K562 (cell line): ENCODE measurements at regions not wholly inside any gene's neighbourhood (a gene's known extent, or its start where the extent isn't known, plus 50 kb on each side); places are given as distances from the start of the nearest gene placed in this dataset.
A peak's percentile ranks its signal among the peaks of the same experiment; 100 is the strongest.

Experiments
- ATAC-seq: fragments of 200-7000 bp; cut with Tn5 transposase; 3 replicates; pipeline ENCODE4 v1.9.1; 2020; ENCODE audit warnings: moderate library complexity
- BruUV-seq: library from RNA; stranded (reverse); fragments of 400-500 nt; replicated peaks from 2 replicates; lab custom pipeline; 2021; lab: Mats Ljungman, UMichigan
- CTCF ChIA-PET: fragments of 300-600 bp; formaldehyde crosslinking; extraction: SDS; loops from one replicate; lab custom pipeline; 2021; ENCODE audit warnings: low intra/inter-chr PET ratio; lab: Yijun Ruan, JAX
- POLR2A ChIA-PET: fragments of 300-600, 350-650 bp; sonication (Branson Sonifier 250); formaldehyde crosslinking; extraction: SDS; loops from one replicate; lab custom pipeline; 2021; ENCODE audit warnings: antibody characterized with exemption, inconsistent platforms; lab: Yijun Ruan, JAX
- DNase-seq, 4 experiments: peaks; one replicate each; pipeline versions ENCODE4 v3.0.0 to v3.0.0-alpha.2; 2011 to 2018; ENCODE audit warnings: low spot score in 3 of 4, mixed read lengths in 3 of 4; ENCODE audit errors: extremely low read depth in 1 of 4
- FAIRE-seq: peaks from 2 replicates; lab custom pipeline; 2011; peaks lifted over from hg19 to GRCh38; lab: Jason Lieb, UNC
- H2AFZ ChIP-seq: 2 replicates; pipeline ENCODE4 v1.6.0; 2011; ENCODE audit warnings: low read depth, low read length, control low read depth, inconsistent platforms
- H3K27ac ChIP-seq: fragments of 200-600 bp; 3 replicates; pipeline ENCODE4 v1.8.0; 2011; ENCODE audit warnings: low read depth, mild to moderate bottlenecking, control low read depth, inconsistent platforms, low read length, moderate library complexity, mixed read lengths; ENCODE audit errors: extremely low read depth
- H3K27me3 ChIP-seq, 2 experiments: fragments of 300-600 bp in 1 of 2; 2 replicates in 1 of 2; 3 replicates in 1 of 2; pipeline versions ENCODE4 v1.6.0 to v1.8.0; 2011; ENCODE audit warnings: inconsistent platforms in 2 of 2, low read length in 2 of 2, mild to moderate bottlenecking in 1 of 2, mixed read lengths in 1 of 2, moderate library complexity in 1 of 2; ENCODE audit not compliant: control insufficient read depth in 2 of 2, insufficient read depth in 2 of 2
- H3K36me3 ChIP-seq: fragments of 300-600 bp; 3 replicates; pipeline ENCODE4 v1.8.0; 2011; ENCODE audit warnings: mild to moderate bottlenecking, low read length, inconsistent platforms; ENCODE audit not compliant: control insufficient read depth, insufficient read depth
- H3K4me1 ChIP-seq, 2 experiments: fragments of 200-600 bp in 1 of 2; replicated peaks in 1 of 2; 2 replicates in 1 of 2; 3 replicates in 1 of 2; pipeline versions ENCODE4 v1.5.1 to v1.8.0; 2011; ENCODE audit warnings: inconsistent platforms in 2 of 2, low read length in 2 of 2, mild to moderate bottlenecking in 1 of 2, mixed read lengths in 1 of 2, moderate library complexity in 1 of 2; ENCODE audit not compliant: control insufficient read depth in 2 of 2, insufficient read depth in 2 of 2
- H3K4me2 ChIP-seq: 2 replicates; pipeline ENCODE4 v1.6.1; 2011; ENCODE audit warnings: low read length, control low read depth, inconsistent platforms, mixed read lengths; ENCODE audit not compliant: insufficient read depth
- H3K4me3 ChIP-seq: fragments of 200-600 bp; sonication (generic), shearing (Covaris generic); 2 replicates; pipeline ENCODE4 v1.5.1; 2016; ENCODE audit warnings: control low read depth, inconsistent platforms
- H3K79me2 ChIP-seq: fragments of 200-600 bp; 3 replicates; pipeline ENCODE4 v1.8.0; 2011; ENCODE audit warnings: low read length, inconsistent platforms; ENCODE audit not compliant: control insufficient read depth, insufficient read depth
- H3K9ac ChIP-seq, 2 experiments: 2 replicates each; pipeline versions ENCODE4 v1.6.0 to v1.6.1; 2011; ENCODE audit warnings: low read depth in 2 of 2, low read length in 2 of 2, control low read depth in 1 of 2, inconsistent platforms in 1 of 2, mild to moderate bottlenecking in 1 of 2, mixed read lengths in 1 of 2; ENCODE audit not compliant: insufficient read depth in 1 of 2
- H3K9me1 ChIP-seq: one replicate; pipeline ENCODE4 v1.6.0; 2011; ENCODE audit warnings: inconsistent platforms, mild to moderate bottlenecking, low read length, moderate library complexity; ENCODE audit not compliant: control insufficient read depth, insufficient read depth
- H3K9me3 ChIP-seq: replicated peaks from 2 replicates; pipeline ENCODE4 v1.5.1; 2011; ENCODE audit warnings: low read depth, low read length, inconsistent platforms; ENCODE audit not compliant: control insufficient read depth, insufficient read depth
- H4K20me1 ChIP-seq: replicated peaks from 2 replicates; pipeline ENCODE4 v1.6.1; 2011; ENCODE audit warnings: low read length, inconsistent platforms, mixed read lengths; ENCODE audit not compliant: control insufficient read depth, insufficient read depth
- HINFP ChIP-seq: fragments of 450-650 bp; conservative IDR thresholded peaks from 2 replicates; pipeline ENCODE4 v1.6.1; 2016; ENCODE audit warnings: missing genetic modification characterization, low read depth, mild to moderate bottlenecking, control low read depth, missing compliant biosample characterization
- MAFG ChIP-seq: fragments of 450-650 bp; conservative IDR thresholded peaks from 2 replicates; pipeline ENCODE4 v1.6.1; 2016; ENCODE audit warnings: missing genetic modification characterization, missing compliant biosample characterization
- ZNF316 ChIP-seq: fragments of 450-650 bp; IDR thresholded peaks from 2 replicates; pipeline ENCODE4 v1.6.1; 2016
- WGBS: fragments of 100-300 bp; shearing (Covaris generic); methylation state at CpG from one replicate; pipeline ENCODE4 v1.1.6; 2016; ENCODE audit warnings: low coverage, mixed read lengths; ENCODE audit not compliant: insufficient coverage; ENCODE audit errors: missing lambda C conversion rate; 5-methylcytosine and 5-hydroxymethylcytosine counted together
- in situ Hi-C: fragments of 300-500 bp; cut with MboI; formaldehyde crosslinking; loops from 4 replicates; pipeline ENCODE4 v1.15.0; 2018; ENCODE audit warnings: inconsistent platforms, mixed read lengths
- intact Hi-C: fragments of 100-400 bp; cut with micrococcal nuclease; formaldehyde crosslinking; loops from 2 replicates; pipeline ENCODE4 v1.14.2; 2022

GRCh38 chr13:111027458-111028439 lies 87.4 kb upstream of the ARHGEF7 start:
- ChIA-PET POLR2A (interaction anchor here (0.6 kb wide), 1 partner anchor 312 kb away, joined by 3 read pairs; no protein-coding TSS in a partner anchor), CTCF (no interaction called here)
- FAIRE-seq (no peak), DNase-seq (no peak), ATAC-seq (no peak)
- 60% methylated on average over 16 of the region's 16 CpGs for WGBS
- Histone ChIP-seq H3K4me1 (peaks cover 0 to 5% of the 10 kb centered on the region in 2 experiments; a peak in 1 of 5 replicates), H3K79me2 (no peaks in the 10 kb centered on the region), H4K20me1 (no peaks in the 10 kb centered on the region), H3K4me2 (no peak overlapping the region), H3K9ac (no peak overlapping the region), H3K9me1 (no peaks in the 10 kb centered on the region), H3K27ac (no peak overlapping the region), H2AFZ (peak overlapping the region; percentile 32; the same call in 1 of the 2 replicates), H3K9me3 (no peaks in the 10 kb centered on the region), H3K36me3 (no peaks in the 10 kb centered on the region), H3K4me3 (no peak overlapping the region), H3K27me3 (no peaks in the 10 kb centered on the region)
- in situ Hi-C loops (no loop called here), intact Hi-C loops (no loop called here)
- 0 out of 2 replicates have a peak, but pooled peaks have one; percentile 20 for TF ChIP-seq MAFG (tag)
- no peak for TF ChIP-seq HINFP (tag)
- TF ChIP-seq ZNF316 = peak; percentile 54
- BruUV-seq = no TSS peak
